Mucosa of rectum (tissue), 2 donors: ENCODE measurements at regions not wholly inside any gene's neighbourhood (a gene's known extent, or its start where the extent isn't known, plus 50 kb on each side); places are given as distances from the start of the nearest gene placed in this dataset.

Source experiments
- H3K27ac ChIP-seq, 2 donors: one replicate each; pipeline ENCODE4 v1.7.0; 2013; ENCODE audit warnings: inconsistent platforms in 2 of 2, low read depth in 2 of 2, low read length in 2 of 2
- H3K27me3 ChIP-seq, 2 donors: one replicate each; pipeline ENCODE4 v1.7.0; 2013; ENCODE audit warnings: low read length in 2 of 2; ENCODE audit not compliant: control insufficient read depth in 2 of 2, insufficient read depth in 2 of 2
- H3K36me3 ChIP-seq, 2 donors: one replicate each; pipeline ENCODE4 v1.7.0; 2013; ENCODE audit warnings: low read length in 2 of 2; ENCODE audit not compliant: control insufficient read depth in 2 of 2, insufficient read depth in 2 of 2
- H3K4me1 ChIP-seq, 2 donors: one replicate each; pipeline ENCODE4 v1.7.0; 2013; ENCODE audit warnings: low read length in 2 of 2, mild to moderate bottlenecking in 1 of 2; ENCODE audit not compliant: control insufficient read depth in 2 of 2, insufficient read depth in 2 of 2
- H3K4me3 ChIP-seq, 2 donors: one replicate each; pipeline ENCODE4 v1.7.0; 2013; ENCODE audit warnings: low read length in 2 of 2
- H3K9ac ChIP-seq, 2 donors: one replicate each; pipeline ENCODE4 v1.7.0; 2013; ENCODE audit warnings: low read length in 2 of 2, low read depth in 1 of 2, mild to moderate bottlenecking in 1 of 2
- H3K9me3 ChIP-seq, 2 donors: one replicate each; pipeline ENCODE4 v1.7.0; 2013; ENCODE audit warnings: low read length in 2 of 2; ENCODE audit not compliant: control insufficient read depth in 2 of 2
- donor health status: healthy.
- donor health status: Normal muscosa, but diverticular disease.

GRCh38 chr20:2234598-2235191 is 61.1 kb upstream of the TGM3 start:
- Histone ChIP-seq H3K36me3 (no peaks in the 10 kb centered on the region), H3K4me1 (peaks cover 0 to 4% of the 10 kb centered on the region in 2 donors), H3K27ac (no peak overlapping the region), H3K9me3 (no peaks in the 10 kb centered on the region), H3K9ac (no peak overlapping the region), H3K4me3 (no peak overlapping the region), H3K27me3 (no peaks in the 10 kb centered on the region)

GRCh38 chr20:2236256-2236655 is 59.5 kb upstream of the TGM3 start:
- no peaks in the 10 kb centered on the region for H3K4me1 ChIP-seq
- no peak overlapping the region for H3K9ac ChIP-seq
- H3K9me3 ChIP-seq, result no peaks in the 10 kb centered on the region
- H3K27ac ChIP-seq, result no peak overlapping the region
- no peak overlapping the region for H3K4me3 ChIP-seq
- no peaks in the 10 kb centered on the region for H3K36me3 ChIP-seq
- H3K27me3 ChIP-seq, result no peaks in the 10 kb centered on the region

- Histone ChIP-seq H3K36me3 (no peaks in the 10 kb centered on the region), H3K27me3 (no peaks in the 10 kb centered on the region), H3K4me3 (no peak overlapping the region), H3K27ac (no peak overlapping the region), H3K9ac (no peak overlapping the region), H3K4me1 (no peaks in the 10 kb centered on the region), H3K9me3 (no peaks in the 10 kb centered on the region)
Measured at GRCh38 chr20:2237059-2237458, 58.7 kb upstream of the TGM3 start.

- Histone ChIP-seq H3K4me3 (no peak overlapping the region), H3K27ac (no peak overlapping the region), H3K9ac (no peak overlapping the region), H3K27me3 (no peaks in the 10 kb centered on the region), H3K4me1 (no peaks in the 10 kb centered on the region), H3K9me3 (no peaks in the 10 kb centered on the region), H3K36me3 (no peaks in the 10 kb centered on the region)
Measured at GRCh38 chr20:2238601-2239000, 57.2 kb upstream of the TGM3 start.

- Histone ChIP-seq H3K36me3 (no peaks in the 10 kb centered on the region), H3K27me3 (no peaks in the 10 kb centered on the region), H3K27ac (no peak overlapping the region), H3K4me3 (no peak overlapping the region), H3K4me1 (no peaks in the 10 kb centered on the region), H3K9ac (no peak overlapping the region), H3K9me3 (no peaks in the 10 kb centered on the region)
Measured at GRCh38 chr20:2240835-2241234, 55.0 kb upstream of the TGM3 start.

- Histone ChIP-seq H3K4me3 (no peak overlapping the region), H3K27me3 (no peaks in the 10 kb centered on the region), H3K36me3 (no peaks in the 10 kb centered on the region), H3K27ac (no peak overlapping the region), H3K4me1 (no peaks in the 10 kb centered on the region), H3K9me3 (no peaks in the 10 kb centered on the region), H3K9ac (no peak overlapping the region)
Measured at GRCh38 chr20:2242678-2243077, 53.1 kb upstream of the TGM3 start.

- Histone ChIP-seq H3K27me3 (no peaks in the 10 kb centered on the region), H3K9me3 (no peaks in the 10 kb centered on the region), H3K4me3 (no peak overlapping the region), H3K9ac (no peak overlapping the region), H3K4me1 (no peaks in the 10 kb centered on the region), H3K36me3 (no peaks in the 10 kb centered on the region), H3K27ac (no peak overlapping the region)
Measured at GRCh38 chr20:2244523-2244922, 51.3 kb upstream of the TGM3 start.

- no peaks in the 10 kb centered on the region for H3K36me3 ChIP-seq
- H3K4me1 ChIP-seq, result no peaks in the 10 kb centered on the region
- H3K4me3 ChIP-seq, result no peak overlapping the region
- H3K27me3 ChIP-seq, result no peaks in the 10 kb centered on the region
- H3K27ac ChIP-seq, result no peak overlapping the region
- H3K9ac ChIP-seq, result no peak overlapping the region
- H3K9me3 ChIP-seq, result no peaks in the 10 kb centered on the region
Measured at GRCh38 chr20:2244993-2245392, 50.8 kb upstream of the TGM3 start.

GRCh38 chr20:2245637-2246036 is 50.2 kb upstream of the TGM3 start:
- no peaks in the 10 kb centered on the region for H3K9me3 ChIP-seq
- H3K27me3 ChIP-seq, result no peaks in the 10 kb centered on the region
- no peak overlapping the region for H3K27ac ChIP-seq
- H3K9ac ChIP-seq, result no peak overlapping the region
- no peaks in the 10 kb centered on the region for H3K4me1 ChIP-seq
- no peaks in the 10 kb centered on the region for H3K36me3 ChIP-seq
- no peak overlapping the region for H3K4me3 ChIP-seq
